ENCODE measurements at regions not wholly inside any gene's neighbourhood (a gene's known extent, or its start where the extent isn't known, plus 50 kb on each side); places are given as distances from the start of the nearest gene placed in this dataset.

- no peak for DNase-seq (ENCODE audit: low spot score)
Measured at GRCh38 chr4:112848911-112849310, 200.5 kb upstream of the ANK2 start.

GRCh38 chr4:112852601-112853000 lies 196.9 kb upstream of the ANK2 start:
- no peak for DNase-seq (ENCODE audit: low spot score)

GRCh38 chr4:112853662-112854256 lies 195.7 kb upstream of the ANK2 start:
- no peak for DNase-seq (ENCODE audit: low spot score)

GRCh38 chr4:112854420-112854819 lies 195.0 kb upstream of the ANK2 start:
- no peak for DNase-seq (ENCODE audit: low spot score)

DNA sequence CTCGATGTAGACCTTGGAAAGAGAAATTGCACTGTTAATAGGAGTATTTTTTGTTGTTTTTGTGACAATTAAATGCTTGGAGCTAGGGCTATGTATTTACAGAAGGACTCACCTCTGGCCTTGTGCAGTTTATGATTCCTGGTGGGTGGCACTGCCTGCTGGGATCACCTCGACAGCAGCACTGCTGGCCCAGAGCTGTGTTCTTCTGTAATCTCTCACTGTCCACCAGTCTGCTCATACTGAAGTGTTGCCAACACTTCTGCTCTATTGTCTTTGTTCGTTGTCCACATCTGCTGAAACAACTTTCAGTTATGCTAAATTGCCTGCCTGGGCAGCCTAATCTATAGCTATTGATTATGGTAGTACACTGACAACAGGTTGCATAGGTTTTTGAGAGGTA lies 194.4 kb upstream of the ANK2 start:
- DNase-seq (ENCODE audit: low spot score), result no peak

- DNase-seq (ENCODE audit: low spot score), result peak; percentile 45
Measured at GRCh38 chr4:112857461-112857860, 192.0 kb upstream of the ANK2 start.

GRCh38 chr4:112858751-112859150 lies 190.7 kb upstream of the ANK2 start:
- DNase-seq (ENCODE audit: low spot score), result no peak

- DNase-seq (ENCODE audit: low spot score), result no peak
Measured at GRCh38 chr4:112859456-112860184, 189.8 kb upstream of the ANK2 start.

GRCh38 chr4:112860830-112861690 lies 188.4 kb upstream of the ANK2 start:
- DNase-seq (ENCODE audit: low spot score), result no peak

DNA sequence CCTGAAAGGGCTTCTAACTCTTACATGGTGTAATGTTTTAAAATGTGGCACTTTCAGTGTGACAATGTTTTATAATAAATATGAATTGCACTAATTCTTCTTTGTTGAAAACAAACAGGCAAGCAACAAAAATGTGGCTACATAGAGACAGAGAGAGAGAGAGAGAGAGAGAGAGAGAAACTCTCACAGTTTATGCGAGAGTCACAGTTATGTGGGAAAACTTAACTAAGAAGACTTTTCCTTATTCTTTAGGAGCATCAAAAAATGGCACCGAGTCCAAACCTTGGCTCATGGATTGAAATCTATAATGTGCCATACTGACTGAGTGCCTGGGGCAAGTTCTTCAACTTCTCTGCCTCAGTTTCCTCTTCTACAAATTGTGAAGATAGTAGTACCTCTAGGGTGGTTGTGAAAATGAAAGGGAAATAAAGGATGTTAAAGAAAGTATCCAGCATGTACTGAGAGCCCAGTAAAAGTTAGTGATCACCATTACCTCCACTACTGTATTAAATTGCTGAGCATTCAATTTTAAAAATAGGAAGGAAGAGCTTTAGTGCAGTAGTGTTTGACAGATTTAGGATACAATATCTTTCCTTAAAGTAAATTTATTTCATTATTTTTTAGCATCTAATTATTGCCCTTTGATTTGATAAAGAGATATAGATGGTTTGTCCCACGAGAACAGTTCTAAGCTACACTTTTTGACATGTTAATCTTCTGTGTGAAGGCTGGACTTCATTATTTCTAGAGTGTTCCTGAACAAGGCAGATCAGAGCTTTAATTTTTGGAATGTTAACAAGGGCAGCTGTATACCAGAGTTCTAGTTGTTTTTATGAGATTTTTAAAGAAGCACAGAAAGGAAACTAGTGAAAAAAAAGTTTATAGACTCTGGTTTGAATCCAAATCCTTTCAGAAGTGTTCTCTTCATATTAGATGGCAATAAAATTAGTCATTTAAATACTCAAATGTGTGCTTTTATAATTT lies 187.5 kb upstream of the ANK2 start:
- DNase-seq (ENCODE audit: low spot score), result no peak

DNA sequence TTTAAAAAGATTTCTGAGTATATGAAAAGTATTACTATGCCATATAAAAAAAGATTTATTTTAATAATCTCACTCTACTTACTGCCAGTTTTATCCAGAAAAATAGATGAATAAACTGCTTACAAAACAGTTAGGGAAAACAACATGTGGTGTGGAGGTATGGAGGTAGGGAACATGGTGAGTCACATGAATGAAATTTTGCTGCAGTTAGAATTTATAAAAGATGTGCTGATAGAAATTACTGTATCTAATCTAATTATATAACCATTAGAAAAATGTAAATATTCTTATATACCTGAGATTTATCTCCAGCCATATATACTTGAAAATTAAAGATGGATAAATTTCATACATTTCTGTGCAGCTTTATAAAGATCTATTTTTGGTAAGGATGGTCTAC lies 184.0 kb upstream of the ANK2 start:
- no peak for DNase-seq (ENCODE audit: low spot score)

DNA sequence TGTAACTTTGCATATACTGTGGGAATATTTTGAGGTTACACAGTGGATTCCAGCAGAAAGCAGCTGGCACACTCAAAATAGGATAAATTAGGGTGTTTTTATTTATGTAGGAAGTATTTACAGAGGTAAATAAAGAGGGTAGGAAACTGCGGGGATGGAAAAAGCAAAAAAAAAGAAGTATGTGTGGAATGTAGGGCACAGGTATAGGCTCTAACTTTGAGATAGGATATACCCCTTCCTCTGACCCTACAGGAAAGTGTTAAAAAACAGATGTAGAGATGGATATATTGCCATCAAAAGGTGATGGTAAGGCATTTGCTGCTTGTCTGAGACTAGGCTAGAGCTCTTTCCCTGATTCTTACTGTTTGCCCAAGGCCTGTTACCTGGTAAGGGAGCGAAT lies 173.1 kb upstream of the ANK2 start:
- DNase-seq (ENCODE audit: low spot score), result no peak

- no peak for DNase-seq (ENCODE audit: low spot score)
Measured at GRCh38 chr4:112881842-112882241, 167.6 kb upstream of the ANK2 start.

- DNase-seq (ENCODE audit: low spot score), result no peak
Measured at GRCh38 chr4:112882286-112882685, 167.2 kb upstream of the ANK2 start.

GRCh38 chr4:112884406-112884805 lies 165.0 kb upstream of the ANK2 start:
- no peak for DNase-seq (ENCODE audit: low spot score)

DNA sequence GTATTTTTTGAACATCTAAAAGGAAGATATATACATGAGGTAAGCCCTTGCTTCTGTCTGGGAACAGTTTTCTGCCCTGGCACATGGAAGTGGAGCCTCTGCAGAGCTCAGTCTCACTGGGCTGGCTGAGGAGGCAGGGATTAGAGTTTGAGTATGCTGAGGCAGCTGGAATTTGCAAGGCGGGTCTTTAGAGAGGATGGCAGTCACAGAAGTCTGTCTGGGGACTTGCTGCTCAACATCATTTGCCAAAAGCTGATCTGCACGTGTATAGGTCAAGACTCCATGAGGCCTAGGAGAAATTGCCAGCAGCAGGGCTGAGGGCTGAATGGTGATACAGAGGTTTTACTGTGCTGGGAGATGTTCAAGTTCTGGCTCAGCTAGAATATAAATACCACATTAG lies 163.6 kb upstream of the ANK2 start:
- no peak for DNase-seq (ENCODE audit: low spot score)

- DNase-seq (ENCODE audit: low spot score), result no peak
Measured at GRCh38 chr4:112888622-112889021, 160.8 kb upstream of the ANK2 start.

DNA sequence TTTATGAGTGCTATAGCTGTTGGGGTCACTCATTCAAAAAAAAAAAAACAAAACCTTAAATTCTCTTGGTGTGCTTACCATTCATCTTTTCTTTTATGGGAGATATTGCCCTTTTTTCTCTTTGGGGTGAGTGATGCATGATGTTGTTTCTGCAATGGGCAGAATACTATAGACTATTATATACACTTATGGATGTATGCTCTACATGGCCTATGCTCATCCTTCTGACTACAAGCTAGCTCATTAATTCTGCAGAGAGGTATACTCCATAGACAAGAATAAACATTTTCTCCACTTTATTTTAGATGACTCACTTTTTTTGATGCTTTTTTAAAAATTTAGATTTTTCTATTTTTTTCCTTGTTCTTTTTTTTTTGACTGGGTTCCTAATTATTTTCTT lies 160.3 kb upstream of the ANK2 start:
- DNase-seq (ENCODE audit: low spot score), result no peak

DNA sequence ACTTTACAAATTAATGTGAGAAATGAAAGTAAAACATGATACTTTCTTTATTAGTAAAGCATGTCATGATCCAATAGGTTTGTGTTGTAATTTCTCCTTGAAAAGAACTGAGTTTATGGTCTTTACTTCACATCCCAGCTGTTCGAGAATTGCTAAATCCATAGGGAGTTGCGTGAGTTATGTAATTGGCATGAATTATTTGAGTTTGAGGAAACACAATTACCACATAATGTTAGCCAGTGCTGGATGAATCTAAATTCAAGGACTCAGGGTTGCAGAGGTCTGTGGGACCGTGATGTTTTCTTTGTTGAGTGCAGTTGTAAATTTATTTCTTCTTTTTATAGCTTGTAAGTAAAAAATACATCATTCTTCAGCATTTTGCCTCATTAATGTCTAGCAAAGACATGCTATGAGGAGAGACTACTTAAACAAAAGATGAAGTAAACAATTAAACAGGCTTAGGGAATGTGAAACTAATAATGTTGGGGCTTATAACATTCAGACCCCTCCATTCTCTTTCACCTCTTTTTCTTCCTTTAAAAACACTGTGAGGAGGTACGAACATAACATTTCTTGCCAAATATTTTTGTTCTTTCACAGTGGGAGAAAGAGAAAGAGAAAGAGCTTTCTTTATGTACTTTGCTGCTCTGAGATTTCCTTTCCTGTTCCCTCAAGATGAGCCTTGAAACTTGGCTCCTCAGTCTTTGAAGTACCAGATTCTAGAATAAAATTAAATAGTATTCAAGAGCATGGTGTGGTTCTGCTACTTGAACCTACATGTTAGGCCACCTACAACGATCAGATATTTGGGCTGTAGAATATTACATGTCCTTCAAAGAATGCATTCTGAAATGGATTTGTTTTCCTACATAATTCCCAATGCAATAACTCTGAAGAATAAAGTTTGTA lies 159.6 kb upstream of the ANK2 start:
- no peak for DNase-seq (ENCODE audit: low spot score)

DNA sequence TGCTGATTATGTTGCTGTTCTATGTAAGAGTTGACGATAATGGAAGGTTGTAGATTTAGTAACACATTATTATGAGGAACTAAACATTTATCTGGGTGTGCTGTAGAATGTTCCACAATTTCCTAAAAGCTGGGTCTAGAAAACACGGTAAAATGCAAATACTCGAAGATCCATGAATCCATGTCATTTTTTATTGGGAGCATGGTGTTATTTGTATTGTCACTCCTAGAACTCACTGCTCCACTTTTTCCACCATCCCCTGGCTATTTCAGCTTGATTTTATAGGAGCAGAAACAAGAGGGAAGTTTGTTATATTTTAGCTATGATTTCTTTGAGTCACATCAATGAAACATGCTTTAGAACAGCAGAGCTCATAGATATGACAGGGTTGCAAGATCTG lies 155.0 kb upstream of the ANK2 start:
- DNase-seq (ENCODE audit: low spot score), result no peak

DNA sequence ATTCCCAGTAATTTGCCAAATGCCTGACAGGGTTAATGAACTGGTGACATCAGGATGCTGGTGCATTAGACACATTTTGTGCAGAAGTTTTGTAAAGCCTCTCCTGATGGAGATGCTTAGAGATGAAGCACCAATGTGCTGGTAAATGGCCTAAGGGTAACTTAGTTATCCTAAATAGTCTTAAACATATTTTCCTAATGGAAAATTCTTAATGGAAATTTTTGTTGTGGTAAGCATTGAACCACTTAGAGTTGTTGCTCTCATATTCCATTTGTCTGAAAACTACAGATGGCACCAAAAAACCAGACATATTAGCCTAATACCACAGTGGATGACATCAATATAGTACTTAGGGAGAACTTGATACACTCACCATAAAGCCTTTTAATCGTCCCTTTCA lies 154.5 kb upstream of the ANK2 start:
- no peak for DNase-seq (ENCODE audit: low spot score)
